Mesenchymal stem cell (in vitro differentiated cells and primary cell): ENCODE measurements at regions not wholly inside any gene's neighbourhood (a gene's known extent, or its start where the extent isn't known, plus 50 kb on each side); places are given as distances from the start of the nearest gene placed in this dataset.
"Not testable (repeated sequence)": the region's sequence is repeated elsewhere in the genome, so short reads cannot be mapped to it uniquely, and the experiment has no call there.

Source experiments
- DNase-seq: peaks from one replicate; pipeline ENCODE4 v3.0.0-alpha.2; 2013
- H2AFZ ChIP-seq: one replicate; pipeline ENCODE4 v1.6.1; 2013; ENCODE audit warnings: low read depth, mild to moderate bottlenecking, control low read depth, inconsistent platforms, low read length, moderate library complexity
- H2AK5ac ChIP-seq: 2 replicates; pipeline ENCODE4 v1.6.1; 2013; ENCODE audit warnings: low read length, moderate library complexity, mild to moderate bottlenecking, inconsistent platforms; ENCODE audit not compliant: severe bottlenecking
- H2BK120ac ChIP-seq: one replicate; pipeline ENCODE4 v1.6.1; 2013; ENCODE audit warnings: low read depth, mild to moderate bottlenecking, inconsistent platforms, low read length, moderate library complexity
- H2BK12ac ChIP-seq, 2 experiments: one replicate each; pipeline ENCODE4 v1.6.1; 2013; ENCODE audit warnings: inconsistent platforms in 2 of 2, low read length in 2 of 2, mild to moderate bottlenecking in 2 of 2, moderate library complexity in 2 of 2, control low read depth in 1 of 2
- H2BK15ac ChIP-seq: one replicate; pipeline ENCODE4 v1.6.1; 2013; ENCODE audit warnings: mild to moderate bottlenecking, low read depth, inconsistent platforms; ENCODE audit not compliant: poor library complexity, severe bottlenecking
- H2BK5ac ChIP-seq: 2 replicates; pipeline ENCODE4 v1.6.1; 2013; ENCODE audit warnings: low read depth, mild to moderate bottlenecking, low read length, control low read depth, inconsistent platforms; ENCODE audit not compliant: poor library complexity, severe bottlenecking
- H3K14ac ChIP-seq, 2 experiments: one replicate each; pipeline ENCODE4 v1.6.1; 2013; ENCODE audit warnings: inconsistent platforms in 2 of 2, low read length in 2 of 2, control low read depth in 1 of 2, mild to moderate bottlenecking in 1 of 2, moderate library complexity in 1 of 2
- H3K18ac ChIP-seq, 2 experiments: one replicate each; pipeline ENCODE4 v1.6.1; 2013; ENCODE audit warnings: inconsistent platforms in 2 of 2, low read length in 2 of 2, control low read depth in 1 of 2, low read depth in 1 of 2, mild to moderate bottlenecking in 1 of 2
- H3K23ac ChIP-seq, 2 experiments: one replicate each; pipeline ENCODE4 v1.6.1; 2013; ENCODE audit warnings: inconsistent platforms in 2 of 2, low read length in 2 of 2, mild to moderate bottlenecking in 2 of 2, moderate library complexity in 2 of 2, control low read depth in 1 of 2
- H3K27ac ChIP-seq: 2 replicates; pipeline ENCODE4 v1.5.1; 2013; ENCODE audit warnings: mild to moderate bottlenecking, moderate library complexity, low read length, control low read depth, inconsistent platforms; ENCODE audit not compliant: poor library complexity, severe bottlenecking
- H3K27me3 ChIP-seq, 2 experiments: 2 replicates each; pipeline versions ENCODE4 v1.6.1 to v1.7.0; 2013; ENCODE audit warnings: low read length in 2 of 2, mild to moderate bottlenecking in 2 of 2, moderate library complexity in 2 of 2, control low read depth in 1 of 2, inconsistent platforms in 1 of 2; ENCODE audit not compliant: control insufficient read depth in 1 of 2, insufficient read depth in 1 of 2
- H3K36me3 ChIP-seq, 2 experiments: 2 replicates each; pipeline versions ENCODE4 v1.6.1 to v1.7.0; 2013; ENCODE audit warnings: low read length in 2 of 2, control low read depth in 1 of 2, inconsistent platforms in 1 of 2, low read depth in 1 of 2, mild to moderate bottlenecking in 1 of 2; ENCODE audit not compliant: insufficient read depth in 2 of 2, control insufficient read depth in 1 of 2
- H3K4ac ChIP-seq, 2 experiments: one replicate each; pipeline ENCODE4 v1.6.1; 2013; ENCODE audit warnings: inconsistent platforms in 2 of 2, low read length in 2 of 2, mild to moderate bottlenecking in 2 of 2, moderate library complexity in 2 of 2, control low read depth in 1 of 2, low read depth in 1 of 2
- H3K4me1 ChIP-seq: 2 replicates; pipeline ENCODE4 v1.6.1; 2013; ENCODE audit warnings: low read depth, low read length, control low read depth; ENCODE audit not compliant: control insufficient read depth, insufficient read depth
- H3K4me2 ChIP-seq: 2 replicates; pipeline ENCODE4 v1.6.1; 2013; ENCODE audit warnings: low read length, mild to moderate bottlenecking, inconsistent platforms; ENCODE audit not compliant: poor library complexity, severe bottlenecking
- H3K4me3 ChIP-seq, 2 experiments: 2 replicates each; pipeline versions ENCODE4 v1.5.1 to v1.7.0; 2013; ENCODE audit warnings: low read length in 2 of 2, mild to moderate bottlenecking in 2 of 2, control low read depth in 1 of 2, low read depth in 1 of 2; ENCODE audit not compliant: insufficient read depth in 1 of 2
- H3K79me1 ChIP-seq: replicated peaks from 2 replicates; pipeline ENCODE4 v1.6.1; 2013; ENCODE audit warnings: mild to moderate bottlenecking, control low read depth, low read length, inconsistent platforms; ENCODE audit not compliant: poor library complexity, severe bottlenecking
- H3K9ac ChIP-seq: 2 replicates; pipeline ENCODE4 v1.7.0; 2013; ENCODE audit warnings: mild to moderate bottlenecking, low read length, moderate library complexity
- H3K9me3 ChIP-seq: 2 replicates; pipeline ENCODE4 v1.7.0; 2013; ENCODE audit warnings: mild to moderate bottlenecking, low read length; ENCODE audit not compliant: control insufficient read depth
- H4K8ac ChIP-seq: one replicate; pipeline ENCODE4 v1.6.1; 2013; ENCODE audit warnings: inconsistent platforms, mild to moderate bottlenecking, low read length, moderate library complexity
- H4K91ac ChIP-seq: one replicate; pipeline ENCODE4 v1.6.1; 2013; ENCODE audit warnings: mild to moderate bottlenecking, low read length, inconsistent platforms
- WGBS: methylation state at CpG from one replicate; pipeline ENCODE4 v1.1.7; 2013; ENCODE audit warnings: mixed read lengths; 5-methylcytosine and 5-hydroxymethylcytosine counted together

- Histone ChIP-seq H3K4me2 (no peak overlapping the region), H3K79me1 (no peaks in the 10 kb centered on the region), H3K4me3 (no peak overlapping the region), H3K9me3 (no peaks in the 10 kb centered on the region), H3K23ac (no peak overlapping the region), H3K18ac (no peak overlapping the region), H2AK5ac (no peak overlapping the region), H3K14ac (no peak overlapping the region), H2BK120ac (no peak overlapping the region), H3K4ac (no peak overlapping the region), H3K27me3 (no peaks in the 10 kb centered on the region), H2BK15ac (no peak overlapping the region), H2BK5ac (no peak overlapping the region), H2BK12ac (no peak overlapping the region), H3K27ac (no peak overlapping the region), H3K4me1 (no peaks in the 10 kb centered on the region), H3K36me3 (no peaks in the 10 kb centered on the region), H4K91ac (no peak overlapping the region), H4K8ac (no peak overlapping the region), H2AFZ (no peak overlapping the region), H3K9ac (no peak overlapping the region)
- 33% methylated on average over 1 of the region's 1 CpG for WGBS
- no peak for DNase-seq
Observed at GRCh38 chr14:28307506-28307905, 459.1 kb upstream of the FOXG1 start.

GRCh38 chr14:28308734-28309133 lies 457.9 kb upstream of the FOXG1 start:
- H3K36me3 ChIP-seq = no peaks in the 10 kb centered on the region
- H2BK120ac ChIP-seq = no peak overlapping the region

GRCh38 chr14:28317890-28318675 lies 448.5 kb upstream of the FOXG1 start:
- not testable (repeated sequence) for H2BK15ac ChIP-seq, H3K9ac ChIP-seq, H2BK5ac ChIP-seq, H3K14ac ChIP-seq, H2BK120ac ChIP-seq, H2BK12ac ChIP-seq, H4K91ac ChIP-seq, H3K4me3 ChIP-seq, DNase-seq, H3K4me1 ChIP-seq, H3K9me3 ChIP-seq, H2AFZ ChIP-seq, H3K18ac ChIP-seq, H3K4me2 ChIP-seq, H3K4ac ChIP-seq, H3K23ac ChIP-seq, H2AK5ac ChIP-seq, H3K79me1 ChIP-seq, H3K36me3 ChIP-seq, H4K8ac ChIP-seq, H3K27me3 ChIP-seq, H3K27ac ChIP-seq
- 81% methylated on average over 29 of the region's 32 CpGs for WGBS

More at GRCh38 chr14:28308734-28309133, 457.9 kb upstream of the FOXG1 start:
- H2BK12ac ChIP-seq = no peak overlapping the region
- no peak overlapping the region for H2AK5ac ChIP-seq
- H3K4me1 ChIP-seq = no peaks in the 10 kb centered on the region
- 67% methylated on average over 2 of the region's 2 CpGs for WGBS
- H3K4ac ChIP-seq = no peak overlapping the region
- H3K23ac ChIP-seq = no peak overlapping the region
- no peak overlapping the region for H2AFZ ChIP-seq
- no peak overlapping the region for H2BK15ac ChIP-seq
- no peak overlapping the region for H4K91ac ChIP-seq
- no peak for DNase-seq
- no peak overlapping the region for H2BK5ac ChIP-seq
- peak overlapping the region; percentile 31 for H3K27ac ChIP-seq
- no peak overlapping the region for H4K8ac ChIP-seq
- no peak overlapping the region for H3K9ac ChIP-seq
- H3K79me1 ChIP-seq = no peaks in the 10 kb centered on the region
- H3K14ac ChIP-seq = no peak overlapping the region
- no peak overlapping the region for H3K4me2 ChIP-seq
- H3K18ac ChIP-seq = no peak overlapping the region
- no peaks in the 10 kb centered on the region for H3K9me3 ChIP-seq
- no peaks in the 10 kb centered on the region for H3K27me3 ChIP-seq
- H3K4me3 ChIP-seq = no peak overlapping the region

GRCh38 chr14:28321475-28322244 lies 444.9 kb upstream of the FOXG1 start:
- H3K9ac ChIP-seq = peak overlapping the region; percentile 60
- H3K4me1 ChIP-seq = no peaks in the 10 kb centered on the region
- H3K79me1 ChIP-seq = no peaks in the 10 kb centered on the region
- H3K4me2 ChIP-seq = no peak overlapping the region
- H2AK5ac ChIP-seq = no peak overlapping the region
- H3K4ac ChIP-seq = no peak overlapping the region
- no peak overlapping the region for H3K14ac ChIP-seq
- no peak overlapping the region for H3K18ac ChIP-seq
- H2BK15ac ChIP-seq = no peak overlapping the region
- no peak overlapping the region for H2BK12ac ChIP-seq
- H3K23ac ChIP-seq = no peak overlapping the region
- no peak overlapping the region for H3K4me3 ChIP-seq
- H3K9me3 ChIP-seq = no peaks in the 10 kb centered on the region
- no peaks in the 10 kb centered on the region for H3K36me3 ChIP-seq
- H2AFZ ChIP-seq = no peak overlapping the region
- H3K27ac ChIP-seq = no peak overlapping the region
- H4K8ac ChIP-seq = no peak overlapping the region
- WGBS = 33% methylated on average over 1 of the region's 3 CpGs
- no peak overlapping the region for H4K91ac ChIP-seq
- no peak overlapping the region for H2BK5ac ChIP-seq
- DNase-seq = no peak
- H3K27me3 ChIP-seq = no peaks in the 10 kb centered on the region
- H2BK120ac ChIP-seq = no peak overlapping the region
